Vagina (tissue), 2 donors: ENCODE measurements at regions not wholly inside any gene's neighbourhood (a gene's known extent, or its start where the extent isn't known, plus 50 kb on each side); places are given as distances from the start of the nearest gene placed in this dataset.

Experiments
- POLR2AphosphoS5 ChIP-seq, 2 donors: sonication (generic); formaldehyde crosslinking; IDR thresholded peaks; one replicate each; pipeline ENCODE4 v1.9.0; 2017; ENCODE audit warnings: antibody characterized with exemption in 2 of 2, mild to moderate bottlenecking in 2 of 2, low read depth in 1 of 2; ENCODE audit not compliant: insufficient read depth in 1 of 2
- TF ChIP-seq, protein P1 (sequence below), 3 experiments: fragments of 450-650 bp in 2 of 3; fragments of 200-600 bp in 1 of 3; sonication (generic) in 1 of 3; IDR thresholded peaks; one replicate each; pipeline ENCODE4 v1.5.1; 2017 to 2019; ENCODE audit warnings: antibody characterized with exemption in 3 of 3, mild to moderate bottlenecking in 2 of 3, moderate library complexity in 2 of 3

DNA sequence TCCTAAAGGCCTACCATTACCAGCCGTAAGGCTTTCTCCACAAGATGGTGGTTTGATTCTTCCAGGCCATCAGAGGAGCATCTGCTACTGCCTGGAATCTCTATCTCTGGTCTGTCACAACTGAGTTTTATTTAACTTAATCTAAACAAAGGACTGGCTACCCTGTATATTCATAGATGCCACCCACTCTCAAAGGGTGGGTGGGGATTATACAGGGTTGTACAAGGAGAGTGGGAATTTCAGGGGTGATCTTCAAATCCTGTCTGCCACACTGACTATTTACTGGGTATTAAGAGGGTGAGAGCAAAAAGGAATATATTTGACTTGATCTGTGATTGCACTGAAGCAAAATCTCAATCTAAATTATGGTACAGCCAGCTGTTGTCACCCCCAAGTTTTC lies 253.3 kb downstream of the MBNL1 start:
- no peak for TF ChIP-seq POLR2AphosphoS5 (IDR thresholded peaks at IDR 0.05; ENCODE audit: insufficient read depth in 1 of 2, low read depth in 1 of 2)
- TF ChIP-seq, protein P1, sequence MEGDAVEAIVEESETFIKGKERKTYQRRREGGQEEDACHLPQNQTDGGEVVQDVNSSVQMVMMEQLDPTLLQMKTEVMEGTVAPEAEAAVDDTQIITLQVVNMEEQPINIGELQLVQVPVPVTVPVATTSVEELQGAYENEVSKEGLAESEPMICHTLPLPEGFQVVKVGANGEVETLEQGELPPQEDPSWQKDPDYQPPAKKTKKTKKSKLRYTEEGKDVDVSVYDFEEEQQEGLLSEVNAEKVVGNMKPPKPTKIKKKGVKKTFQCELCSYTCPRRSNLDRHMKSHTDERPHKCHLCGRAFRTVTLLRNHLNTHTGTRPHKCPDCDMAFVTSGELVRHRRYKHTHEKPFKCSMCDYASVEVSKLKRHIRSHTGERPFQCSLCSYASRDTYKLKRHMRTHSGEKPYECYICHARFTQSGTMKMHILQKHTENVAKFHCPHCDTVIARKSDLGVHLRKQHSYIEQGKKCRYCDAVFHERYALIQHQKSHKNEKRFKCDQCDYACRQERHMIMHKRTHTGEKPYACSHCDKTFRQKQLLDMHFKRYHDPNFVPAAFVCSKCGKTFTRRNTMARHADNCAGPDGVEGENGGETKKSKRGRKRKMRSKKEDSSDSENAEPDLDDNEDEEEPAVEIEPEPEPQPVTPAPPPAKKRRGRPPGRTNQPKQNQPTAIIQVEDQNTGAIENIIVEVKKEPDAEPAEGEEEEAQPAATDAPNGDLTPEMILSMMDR (IDR thresholded peaks at IDR 0.05): no peak
